ENCODE measurements at regions not wholly inside any gene's neighbourhood (a gene's known extent, or its start where the extent isn't known, plus 50 kb on each side); places are given as distances from the start of the nearest gene placed in this dataset.
"Not testable (repeated sequence)": the region's sequence is repeated elsewhere in the genome, so short reads cannot be mapped to it uniquely, and the experiment has no call there.

DNA sequence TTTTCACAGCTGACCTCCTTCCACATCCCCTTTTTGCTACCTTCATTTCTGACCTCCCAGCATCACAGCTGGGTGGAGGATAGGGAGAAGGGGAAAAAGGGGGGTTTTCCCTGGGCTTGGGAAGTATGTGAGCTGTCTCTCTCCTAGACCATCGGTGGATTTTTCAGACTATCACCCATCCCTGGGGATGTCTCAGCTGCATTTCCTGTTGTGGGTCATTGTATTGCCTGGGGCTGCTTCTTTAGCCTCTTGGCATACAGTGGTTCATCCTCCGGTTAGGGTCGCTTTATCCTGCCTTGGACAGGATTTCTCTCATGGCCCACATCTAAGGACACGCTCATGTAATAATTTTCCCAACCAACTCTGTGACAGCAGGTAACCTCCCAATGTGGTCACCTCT lies 142.5 kb upstream of the ARG1 start:
- no peak for DNase-seq (ENCODE audit: low read depth)

DNA sequence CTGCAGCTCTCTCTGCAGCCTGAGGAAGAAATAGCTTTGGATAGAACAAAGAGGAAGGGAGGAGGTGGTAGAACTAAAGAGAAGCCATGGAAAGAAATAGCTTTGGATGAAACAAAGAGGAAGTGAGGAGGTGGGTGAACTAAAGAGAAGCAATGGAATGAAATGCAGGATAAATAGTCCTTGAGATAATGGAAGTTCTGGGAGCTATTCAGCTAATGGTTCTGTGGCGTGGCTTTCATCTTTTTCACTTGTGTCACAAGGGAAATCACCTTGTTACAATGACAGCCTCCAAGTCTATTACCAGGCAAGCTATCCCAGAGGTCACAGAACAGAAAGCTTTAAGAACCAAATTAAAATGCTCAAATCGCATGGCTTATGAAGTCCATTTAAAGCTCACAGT lies 141.3 kb upstream of the ARG1 start:
- no peak for DNase-seq (ENCODE audit: low read depth)

DNA sequence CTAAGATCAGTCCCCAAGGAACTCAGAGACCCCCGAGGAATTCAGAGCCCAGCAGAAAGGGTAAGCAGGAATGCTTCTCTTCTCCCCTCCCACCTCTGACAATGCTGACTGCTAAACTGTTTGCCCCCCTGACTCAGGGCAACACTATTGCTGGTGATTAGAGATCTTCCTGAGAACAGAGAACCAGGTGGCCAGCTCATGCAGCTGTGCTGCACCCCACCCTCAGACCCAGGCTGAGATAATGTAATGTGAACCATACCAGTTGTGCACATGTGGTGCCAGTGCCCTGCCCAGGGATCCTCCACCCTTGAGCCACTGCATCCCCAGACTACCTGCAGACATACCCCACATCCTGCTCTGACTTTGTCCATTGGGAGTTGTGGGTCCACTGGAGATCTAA lies 139.1 kb upstream of the ARG1 start:
- no peak for DNase-seq (ENCODE audit: low read depth)

DNA sequence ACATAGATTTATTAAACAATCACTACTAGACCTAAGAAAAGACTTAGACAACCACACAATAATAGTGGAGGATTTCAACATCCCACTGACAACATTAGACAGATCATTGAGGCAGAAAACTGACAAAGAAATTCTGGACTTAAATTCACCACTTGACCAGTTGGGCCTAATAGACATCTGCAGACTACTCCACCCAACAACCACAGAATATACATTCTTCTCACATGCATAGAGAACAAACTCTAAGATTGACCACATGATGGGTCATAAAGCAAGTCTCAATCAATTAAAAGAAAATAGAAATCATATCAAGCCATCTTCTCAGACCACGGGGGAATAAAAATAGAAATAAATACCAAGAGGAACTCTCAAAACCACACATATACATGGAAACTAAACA lies 136.7 kb upstream of the ARG1 start:
- DNase-seq (ENCODE audit: low read depth), result no peak

DNA sequence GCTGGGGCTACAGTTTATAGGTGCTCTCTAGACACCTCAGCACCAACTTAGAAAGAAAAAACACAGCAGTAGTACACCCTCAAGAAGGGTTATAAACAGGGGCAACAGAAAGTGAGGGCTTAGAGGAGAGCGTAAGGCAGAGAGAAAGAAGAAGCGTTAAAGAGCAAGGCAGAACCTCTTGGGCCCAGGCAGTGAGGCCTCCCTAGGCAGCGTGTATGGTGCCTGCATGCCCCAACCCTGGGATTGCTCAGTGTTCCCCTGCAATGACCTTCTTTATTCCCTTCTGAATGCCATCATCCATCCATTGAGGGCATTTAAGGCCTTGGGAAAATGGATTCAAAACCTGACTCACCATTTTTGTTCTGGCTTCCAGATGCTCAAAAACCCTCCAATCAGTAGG lies 130.0 kb upstream of the ARG1 start:
- DNase-seq (ENCODE audit: low read depth), result no peak

DNA sequence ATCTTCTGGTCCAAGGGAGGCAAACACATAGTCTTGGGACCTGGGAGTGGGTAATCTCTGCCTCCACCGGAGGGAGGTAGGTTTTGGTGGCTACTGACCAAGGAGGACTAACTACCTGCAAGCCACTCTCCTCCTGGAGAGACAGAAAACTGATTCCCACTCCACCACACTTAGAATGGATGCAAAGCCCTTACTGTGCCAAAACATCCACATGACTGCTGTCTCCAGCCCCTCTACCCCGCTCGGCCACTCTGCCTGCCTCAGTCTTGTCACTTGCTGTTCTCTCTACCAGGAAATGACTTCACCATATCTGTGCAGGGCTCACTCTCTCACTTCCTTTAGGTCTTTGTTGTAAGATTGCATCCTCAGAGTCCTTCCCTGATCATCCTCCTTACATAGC lies 129.5 kb upstream of the ARG1 start:
- peak; percentile 2 for DNase-seq (ENCODE audit: low read depth)

DNA sequence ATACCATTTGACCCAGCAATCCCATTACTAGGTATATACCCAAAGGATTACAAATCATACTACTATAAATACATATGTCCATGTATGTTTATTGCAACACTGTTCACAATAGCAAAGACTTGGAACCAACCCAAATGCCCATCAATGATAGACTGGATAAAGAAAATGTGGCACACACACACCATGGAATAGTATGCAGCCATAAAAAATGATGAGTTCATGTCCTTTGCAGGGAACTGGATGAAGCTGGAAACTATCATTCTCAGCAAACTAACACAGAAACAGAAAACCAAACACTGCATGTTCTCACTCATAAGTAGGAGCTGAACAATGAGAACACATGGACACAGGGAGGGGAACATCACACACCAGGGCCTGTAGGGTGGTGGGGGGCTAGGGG lies 127.7 kb upstream of the ARG1 start:
- DNase-seq (ENCODE audit: low read depth), result not testable (repeated sequence)

DNA sequence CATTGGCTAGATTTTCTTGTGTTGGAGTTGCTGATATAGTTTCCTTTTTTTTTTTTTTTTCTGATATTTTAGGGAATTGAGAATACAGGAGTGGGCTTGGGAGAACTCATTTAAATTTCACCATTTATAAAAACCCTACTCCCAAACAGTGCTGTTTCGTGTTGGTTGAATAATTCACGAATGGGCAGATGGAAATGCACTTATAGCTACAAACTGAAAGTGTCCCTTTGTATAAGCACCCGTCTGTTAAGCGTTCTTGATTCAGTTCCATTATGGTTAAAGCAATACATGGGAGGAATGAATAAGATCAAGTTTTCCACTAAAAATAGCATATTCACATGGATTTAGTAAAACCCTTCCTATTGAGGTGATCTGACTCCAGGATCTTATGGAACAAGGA lies 122.2 kb upstream of the ARG1 start:
- no peak for DNase-seq (ENCODE audit: low read depth)

DNA sequence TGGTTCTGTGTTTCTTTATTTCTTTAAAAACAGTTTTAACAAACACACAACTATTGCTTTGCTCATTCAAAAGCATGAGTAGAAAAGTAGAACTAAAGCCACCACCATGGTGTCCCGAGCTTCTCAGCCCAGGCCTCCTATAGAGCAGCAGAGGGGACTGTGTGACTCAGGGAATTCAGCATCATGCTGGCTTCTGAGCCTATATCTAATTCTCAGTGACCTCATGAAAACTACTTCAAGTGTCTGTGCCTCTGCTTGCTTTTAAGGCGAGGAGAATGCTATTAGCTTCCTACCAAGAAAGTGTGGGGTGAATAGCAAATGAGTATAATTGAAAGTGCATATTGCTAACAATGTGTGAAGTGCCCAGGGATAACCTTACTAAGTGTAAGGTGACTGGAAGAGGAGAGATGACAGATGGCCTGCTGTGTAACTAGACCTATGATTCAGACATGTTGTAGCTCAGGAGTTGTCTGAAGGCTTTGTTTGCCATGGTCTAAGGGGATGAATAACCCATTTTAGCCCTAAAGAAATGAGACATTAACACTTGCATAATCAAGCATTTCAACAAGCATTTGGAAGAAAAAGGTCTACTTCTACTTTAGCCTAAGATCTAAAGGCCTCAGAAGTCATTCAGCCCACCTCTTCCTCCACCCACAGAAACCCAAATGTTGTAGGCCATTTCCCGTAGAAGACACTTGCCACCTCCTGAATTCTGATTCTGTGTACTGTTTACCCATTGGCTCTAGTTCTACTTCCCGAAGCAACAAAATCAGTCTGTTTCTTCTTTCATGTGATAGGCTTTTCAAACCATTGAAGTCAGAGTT lies 121.5 kb upstream of the ARG1 start:
- no peak for DNase-seq (ENCODE audit: low read depth)

DNA sequence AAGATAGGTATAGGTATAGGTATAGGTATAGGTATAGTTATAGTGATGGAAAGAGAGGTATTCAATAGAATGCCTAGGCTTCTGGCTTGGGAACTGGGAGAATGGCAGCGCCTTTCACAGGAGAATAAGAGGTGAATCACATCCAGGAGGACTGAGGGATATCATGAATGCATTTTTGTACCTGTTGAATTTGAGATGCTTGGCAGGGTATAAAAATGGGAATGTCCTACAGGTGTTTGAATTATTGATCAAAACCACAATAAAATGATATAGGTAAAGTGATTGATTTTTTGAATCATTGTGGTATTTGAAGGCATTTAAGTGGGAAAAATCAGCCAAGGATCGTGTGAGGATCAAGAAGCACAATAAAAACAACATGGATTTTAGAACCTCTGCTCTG lies 119.2 kb upstream of the ARG1 start:
- DNase-seq (ENCODE audit: low read depth), result no peak

DNA sequence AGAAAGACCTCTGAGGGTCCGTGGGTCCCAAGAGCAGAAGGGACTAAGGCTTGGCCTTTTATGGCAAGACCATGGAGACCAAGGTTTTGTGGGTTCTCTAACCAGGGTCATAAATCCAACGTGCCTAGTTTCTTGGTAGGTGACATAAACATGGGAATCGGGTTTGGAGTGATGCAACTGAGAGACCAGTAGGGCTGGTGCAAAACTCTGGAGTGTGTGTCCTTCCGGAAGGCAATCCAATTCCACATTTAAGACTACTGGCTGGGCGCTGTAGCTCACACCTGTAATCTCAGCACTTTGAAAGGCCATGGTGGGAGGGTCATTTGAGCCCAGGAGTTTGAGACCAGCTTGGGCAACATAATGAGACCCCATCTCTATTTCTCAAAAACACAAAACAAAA lies 116.5 kb upstream of the ARG1 start:
- DNase-seq (ENCODE audit: low read depth), result no peak

DNA sequence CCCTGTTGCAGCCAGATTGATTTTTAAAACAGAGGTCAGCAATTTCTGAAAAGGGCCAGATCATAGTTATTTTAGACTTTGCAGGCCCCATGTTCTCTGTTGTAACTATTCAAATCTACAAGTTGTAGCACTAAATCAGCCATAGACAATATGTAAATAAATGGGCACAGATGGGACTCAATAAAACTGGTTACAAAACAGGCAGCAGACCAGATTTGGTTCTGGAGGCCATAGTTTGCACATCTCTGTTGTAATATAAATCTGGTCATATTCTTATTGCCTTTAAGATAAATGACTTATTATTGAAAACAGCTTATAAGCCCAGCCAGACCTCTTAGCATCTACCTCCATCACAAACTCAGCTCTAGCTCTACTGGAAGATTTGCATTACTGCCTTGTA lies 114.0 kb upstream of the ARG1 start:
- DNase-seq (ENCODE audit: low read depth), result no peak

DNA sequence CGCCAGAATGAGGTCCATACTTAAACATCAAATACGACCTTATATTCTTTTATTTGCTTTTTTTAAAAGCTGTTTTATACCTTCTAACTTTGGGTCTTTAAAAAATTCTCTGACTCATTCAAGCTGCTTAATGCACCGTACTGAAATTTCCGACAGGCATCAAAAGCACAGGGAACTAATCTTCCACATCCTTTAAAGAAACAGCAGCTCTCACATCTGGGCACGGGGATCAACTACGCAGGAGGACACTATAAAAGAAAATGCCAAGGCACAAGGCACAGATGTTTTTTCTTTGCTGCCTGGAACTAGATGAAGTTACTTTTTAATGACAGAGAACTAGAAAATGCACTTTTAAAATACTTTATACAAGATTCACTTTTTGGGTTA lies 112.4 kb upstream of the ARG1 start:
- no peak for DNase-seq (ENCODE audit: low read depth)

DNA sequence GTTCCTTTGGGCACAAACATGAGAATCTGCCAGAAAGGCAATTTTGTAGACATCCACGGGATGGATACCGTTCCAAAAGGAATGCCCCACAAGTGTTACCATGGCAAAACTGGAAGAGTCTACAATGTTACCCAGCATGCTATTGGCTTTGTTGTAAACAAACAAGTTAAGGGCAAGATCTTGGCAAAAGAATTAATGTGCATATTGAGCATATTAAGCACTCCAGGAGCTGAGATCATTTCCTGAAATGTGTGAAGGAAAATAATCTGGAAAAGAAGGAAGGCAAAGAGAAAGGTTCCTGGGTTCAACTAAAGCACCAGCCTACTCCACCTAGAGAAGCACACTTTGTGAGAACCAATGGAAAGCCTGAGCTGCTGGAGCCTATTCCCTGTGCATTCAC lies 103.9 kb upstream of the ARG1 start:
- no peak for DNase-seq (ENCODE audit: low read depth)

DNA sequence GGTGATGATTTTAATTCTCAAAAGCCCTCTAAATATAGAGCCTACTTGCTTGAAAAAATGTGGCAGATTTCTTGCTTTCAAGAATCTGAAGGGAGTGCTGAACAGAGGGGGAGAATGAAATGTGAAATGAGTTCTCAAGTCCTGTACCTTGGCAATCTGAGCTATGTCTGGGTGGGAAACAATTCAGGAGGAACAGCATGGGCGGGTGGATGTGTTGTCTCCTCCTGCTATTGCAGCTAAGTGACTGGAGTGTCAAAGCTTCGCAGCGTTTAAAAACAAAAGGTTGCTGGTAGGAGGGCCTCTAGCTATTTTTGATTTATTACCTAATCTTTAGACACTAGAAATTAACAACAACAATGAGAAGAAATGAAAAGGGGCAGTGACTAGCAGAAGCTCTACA lies 102.5 kb upstream of the ARG1 start:
- no peak for DNase-seq (ENCODE audit: low read depth)

DNA sequence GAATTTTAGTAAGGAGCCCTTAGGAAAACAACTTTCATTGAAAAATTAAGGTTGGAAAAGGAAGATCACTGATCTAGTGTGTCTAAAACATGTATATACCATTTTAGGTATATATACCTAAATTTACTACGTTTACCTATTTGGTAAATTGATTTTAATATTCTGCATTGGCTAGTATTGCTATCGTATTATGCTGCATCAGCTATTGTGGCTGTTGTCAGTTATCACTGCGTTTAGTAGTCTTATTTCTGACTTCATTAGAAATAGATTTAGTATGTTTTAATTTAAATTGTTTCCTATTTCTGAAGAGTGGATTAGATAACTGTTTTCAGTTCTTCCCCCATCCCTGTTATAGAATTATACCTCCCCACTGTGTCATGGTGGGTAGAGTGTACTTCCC lies 101.7 kb upstream of the ARG1 start:
- DNase-seq (ENCODE audit: low read depth), result no peak

DNA sequence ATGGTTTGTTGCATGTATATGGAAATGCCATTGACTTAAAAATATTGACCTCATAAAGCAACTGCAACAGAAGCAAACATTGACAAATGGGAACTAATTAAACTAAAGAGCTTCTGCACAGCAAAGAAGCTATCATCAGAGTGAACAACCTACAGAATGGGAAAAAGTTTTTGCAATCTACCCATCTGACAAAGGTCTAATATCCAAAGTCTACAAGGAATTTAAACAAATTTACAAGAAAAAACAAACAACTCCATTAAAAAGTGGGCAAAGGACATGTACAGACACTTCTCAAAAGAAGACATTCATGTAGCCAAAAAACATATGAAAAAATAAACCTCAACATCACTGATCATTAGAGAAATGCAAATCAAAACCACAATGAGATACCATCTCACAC lies 99.7 kb upstream of the ARG1 start:
- not testable (repeated sequence) for DNase-seq (ENCODE audit: low read depth)

DNA sequence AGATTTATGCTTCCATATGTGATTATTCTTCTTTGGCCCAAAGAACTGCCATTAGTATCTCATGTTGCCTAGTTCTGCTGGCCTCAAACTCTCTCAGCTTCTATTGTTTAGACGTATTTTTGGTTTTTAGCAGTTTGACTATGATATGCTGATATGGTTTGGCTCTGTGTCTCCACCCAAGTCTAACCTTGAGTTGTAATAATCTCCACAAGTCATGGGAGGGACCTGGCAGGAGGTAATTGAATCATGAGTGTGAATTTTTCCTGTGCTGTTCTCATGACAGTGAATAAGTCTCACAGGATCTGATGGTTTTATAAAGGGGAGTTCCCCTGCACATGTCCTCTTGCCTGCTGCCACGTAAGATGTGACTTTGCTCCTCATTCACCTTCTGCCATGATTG lies 96.7 kb upstream of the ARG1 start:
- DNase-seq (ENCODE audit: low read depth), result no peak

DNA sequence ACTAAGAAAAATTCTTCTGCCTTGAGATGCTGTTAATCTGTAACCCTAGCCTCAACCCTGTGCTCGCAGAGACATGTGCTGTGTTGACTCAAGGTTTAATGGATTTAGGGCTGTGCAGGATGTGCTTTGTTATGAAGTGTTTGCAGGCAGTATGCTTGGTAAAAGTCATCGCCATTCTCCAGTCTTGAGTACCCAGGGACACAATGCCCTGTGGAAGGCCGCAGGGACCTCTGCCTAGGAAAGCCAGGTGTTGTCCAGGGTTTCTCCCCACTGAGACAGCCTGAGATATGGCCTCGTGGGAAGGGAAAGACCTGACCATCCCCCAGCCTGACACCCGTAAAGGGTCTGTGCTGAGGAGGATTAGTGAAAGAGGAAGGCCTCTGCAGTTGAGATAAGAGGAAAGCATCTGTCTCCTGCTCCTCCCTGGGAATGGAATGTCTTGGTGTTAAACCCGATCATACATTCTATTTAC lies 94.2 kb upstream of the ARG1 start:
- DNase-seq (ENCODE audit: low read depth), result not testable (repeated sequence)

DNA sequence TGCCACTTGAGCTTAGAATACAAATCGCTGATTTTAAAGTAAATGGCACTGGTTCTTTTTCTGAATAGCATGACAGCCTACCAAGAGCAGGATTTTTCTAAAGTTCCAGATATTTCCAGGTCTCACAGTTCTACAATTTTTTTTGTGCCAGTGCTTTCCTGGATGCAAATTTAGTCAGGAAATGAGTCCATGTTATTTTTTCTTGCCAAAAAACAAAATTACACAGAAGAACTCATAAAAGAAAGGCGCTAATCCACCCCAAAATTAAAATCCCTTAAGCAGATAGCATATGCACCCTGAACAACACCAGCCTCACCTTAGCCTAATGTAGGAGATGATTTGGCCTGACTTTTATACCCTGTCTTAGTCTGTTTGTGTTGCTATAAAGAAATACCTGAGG lies 86.4 kb upstream of the ARG1 start:
- DNase-seq (ENCODE audit: low read depth), result no peak

DNA sequence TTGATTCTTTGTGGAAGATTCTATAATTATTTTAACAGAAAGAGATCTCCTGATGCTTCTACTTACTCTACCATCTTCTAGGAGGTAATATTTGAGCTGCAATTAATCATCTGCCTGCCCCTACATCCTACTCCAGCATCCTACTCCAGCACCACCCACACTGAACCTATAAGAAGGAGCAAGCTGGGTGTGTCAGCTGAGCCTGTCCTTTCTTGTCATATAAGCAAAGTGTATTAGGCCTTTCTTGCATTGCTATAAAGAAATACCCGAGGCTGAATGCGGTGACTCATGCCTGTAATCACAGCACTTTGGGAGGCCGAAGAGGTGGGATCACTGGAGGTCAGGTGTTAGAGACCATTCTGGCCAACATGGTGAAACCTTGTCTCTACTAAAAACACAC lies 84.2 kb upstream of the ARG1 start:
- DNase-seq (ENCODE audit: low read depth), result no peak

DNA sequence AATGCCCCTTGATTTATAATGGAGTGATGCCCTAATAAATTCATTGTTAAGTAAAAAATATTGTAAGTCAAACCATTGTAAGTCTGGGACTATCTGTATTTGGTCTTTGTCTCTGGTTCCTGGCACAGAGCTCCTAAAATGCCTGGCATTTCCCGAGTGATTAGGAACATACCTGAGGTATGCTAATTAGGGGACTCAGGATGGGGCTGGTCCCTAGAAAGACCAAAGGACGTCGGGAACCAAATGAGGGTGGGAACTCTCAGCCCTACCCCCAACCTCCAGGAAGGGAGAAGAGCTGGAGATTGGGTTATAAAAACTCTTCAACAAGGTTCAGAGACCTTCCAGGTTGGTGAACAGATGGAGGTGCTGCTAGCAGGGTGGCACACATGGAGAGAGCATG lies 82.6 kb upstream of the ARG1 start:
- DNase-seq (ENCODE audit: low read depth), result no peak

DNA sequence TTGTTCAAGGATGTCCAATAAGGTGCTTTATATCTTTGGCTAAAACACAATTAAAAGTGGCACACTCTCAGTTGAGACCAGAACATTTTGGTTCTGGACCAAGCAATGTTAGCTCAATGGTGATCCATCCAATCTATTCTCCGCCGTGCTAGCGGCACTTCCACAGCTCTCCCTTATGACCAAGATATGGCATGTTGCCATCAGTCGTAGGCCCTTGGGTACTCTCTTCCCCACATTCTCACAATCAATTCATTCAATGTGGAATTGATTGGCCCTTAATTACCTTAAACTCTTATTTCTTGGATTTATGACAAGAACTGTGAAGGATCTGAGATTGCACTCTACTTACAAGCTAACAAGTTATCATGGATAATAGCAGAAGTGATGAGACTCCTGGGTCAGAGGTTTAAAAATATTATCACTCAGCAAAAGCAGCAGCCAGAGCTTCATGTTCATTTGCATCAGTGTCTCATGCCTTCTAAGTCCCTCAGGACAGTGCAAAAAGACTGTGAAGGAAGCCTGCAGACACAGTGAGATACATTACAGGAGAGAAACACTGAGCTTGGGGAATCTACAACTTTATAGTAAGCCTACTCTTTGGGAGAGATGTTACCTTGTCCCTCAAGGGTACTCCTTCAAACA lies 80.0 kb upstream of the ARG1 start:
- DNase-seq (ENCODE audit: low read depth), result no peak

DNA sequence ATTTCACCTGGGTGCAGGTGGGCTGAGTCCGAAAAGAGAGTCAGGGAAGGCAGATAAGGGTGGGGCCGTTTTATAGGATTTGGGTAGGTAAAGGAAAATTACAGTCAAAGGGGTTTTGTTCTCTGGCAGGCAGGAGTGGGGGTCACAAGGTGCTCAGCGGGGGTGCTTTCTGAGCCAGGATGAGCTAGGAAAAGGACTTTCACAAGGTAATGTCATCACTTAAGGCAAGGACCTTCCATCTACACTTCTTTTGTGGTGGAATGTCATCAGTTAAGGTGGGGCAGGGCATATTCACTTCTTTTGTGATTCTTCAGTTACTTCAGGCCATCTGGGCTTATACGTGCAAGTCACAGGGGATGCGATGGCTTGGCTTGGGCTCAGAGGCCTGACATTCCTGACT lies 68.6 kb upstream of the ARG1 start:
- DNase-seq (ENCODE audit: low read depth), result not testable (repeated sequence)

All from activated T-helper 1 cell treated with Interleukin-2 at 50 U/mL for 16 hours (primary cell).